GM21447 (cell line): ENCODE measurements at regions not wholly inside any gene's neighbourhood (a gene's known extent, or its start where the extent isn't known, plus 50 kb on each side); places are given as distances from the start of the nearest gene placed in this dataset.

Experiments used
- ATAC-seq: cut with Tn5 transposase; IDR thresholded peaks from one replicate; pipeline ENCODE4 v1.9.1; 2021; ENCODE audit not compliant: unreplicated experiment

- ATAC-seq = no peak
Measured at GRCh38 chr1:103170609-103171008, 62.3 kb upstream of the COL11A1 start.

GRCh38 chr1:103162360-103162759 lies 54.0 kb upstream of the COL11A1 start:
- ATAC-seq = no peak

GRCh38 chr1:103160281-103160680 lies 52.0 kb upstream of the COL11A1 start:
- no peak for ATAC-seq
